Stimulated activated CD4-positive, alpha-beta T cell treated with anti-CD3 and anti-CD28 coated beads, Interleukin-4, amount 100 ng/mL, for 24 hours (primary cell): ENCODE measurements at regions not wholly inside any gene's neighbourhood (a gene's known extent, or its start where the extent isn't known, plus 50 kb on each side); places are given as distances from the start of the nearest gene placed in this dataset.
"Not testable (repeated sequence)": the region's sequence is repeated elsewhere in the genome, so short reads cannot be mapped to it uniquely, and the experiment has no call there.

Experiments used
- DNase-seq: peaks from one replicate; pipeline ENCODE4 v3.0.0-alpha.2; 2020

GRCh38 chr5:39946356-39947045 lies 521.7 kb upstream of the DAB2 start:
- DNase-seq = no peak

DNA sequence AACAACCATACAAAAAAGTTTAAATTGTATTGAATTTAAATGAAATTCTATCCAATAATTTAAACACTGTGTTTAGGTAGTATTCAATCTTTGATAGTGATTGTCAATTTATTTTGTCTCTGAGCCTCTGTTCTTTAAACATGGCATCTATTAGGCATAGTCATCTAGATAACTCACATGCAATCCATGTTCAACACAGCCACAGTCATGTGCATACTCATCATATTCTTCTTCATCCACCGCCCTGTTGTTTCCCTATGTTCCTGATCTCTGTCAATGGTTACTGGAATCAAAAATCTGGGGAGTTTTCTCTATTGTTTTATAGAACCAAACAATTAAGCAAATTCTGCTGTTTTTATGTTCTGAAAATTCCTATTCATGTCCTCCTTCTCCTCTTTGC lies 521.1 kb upstream of the DAB2 start:
- DNase-seq = no peak

DNA sequence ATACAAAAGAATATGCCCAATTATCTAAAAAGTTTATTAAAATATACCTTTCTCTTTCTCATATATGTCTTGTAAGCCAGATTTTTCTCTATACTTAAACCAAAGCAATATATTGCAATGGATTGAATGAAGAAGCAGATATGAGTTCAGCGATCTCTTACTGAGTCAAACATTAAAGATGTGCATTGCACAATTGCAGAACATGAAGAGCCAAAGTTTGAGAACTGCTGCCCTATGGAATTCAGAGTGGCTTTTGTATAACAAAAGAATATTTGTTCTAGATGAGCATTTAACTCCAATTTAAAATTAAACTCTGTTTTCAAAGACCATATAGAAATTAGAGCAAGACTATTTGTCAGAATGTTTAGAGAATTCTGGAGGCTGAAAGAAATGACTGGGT lies 519.0 kb upstream of the DAB2 start:
- no peak for DNase-seq

GRCh38 chr5:39942606-39943005 lies 517.8 kb upstream of the DAB2 start:
- no peak for DNase-seq

- DNase-seq = no peak
Observed at GRCh38 chr5:39941416-39941815, 516.6 kb upstream of the DAB2 start.

GRCh38 chr5:39934830-39935229 lies 510.1 kb upstream of the DAB2 start:
- DNase-seq = no peak

DNA sequence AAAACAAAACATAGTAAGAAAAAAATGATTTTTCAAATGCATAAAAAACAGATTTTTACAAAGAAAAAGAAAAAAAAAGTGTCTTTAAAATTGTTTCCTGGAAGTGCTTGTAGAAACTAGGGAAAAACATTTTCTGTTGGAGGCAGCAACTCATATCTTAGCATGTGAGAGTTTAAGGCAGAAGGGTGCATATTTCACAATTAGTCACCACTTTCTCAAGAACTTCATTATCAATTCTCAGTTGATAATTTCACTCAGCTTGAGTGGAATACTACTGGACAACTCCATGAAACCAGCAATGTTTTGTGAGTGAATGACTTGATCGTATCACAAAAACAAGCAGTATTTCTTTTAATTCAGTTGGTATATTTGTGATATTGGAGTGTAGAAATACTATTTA lies 508.3 kb upstream of the DAB2 start:
- no peak for DNase-seq

GRCh38 chr5:39928709-39929108 lies 503.9 kb upstream of the DAB2 start:
- DNase-seq = no peak

DNA sequence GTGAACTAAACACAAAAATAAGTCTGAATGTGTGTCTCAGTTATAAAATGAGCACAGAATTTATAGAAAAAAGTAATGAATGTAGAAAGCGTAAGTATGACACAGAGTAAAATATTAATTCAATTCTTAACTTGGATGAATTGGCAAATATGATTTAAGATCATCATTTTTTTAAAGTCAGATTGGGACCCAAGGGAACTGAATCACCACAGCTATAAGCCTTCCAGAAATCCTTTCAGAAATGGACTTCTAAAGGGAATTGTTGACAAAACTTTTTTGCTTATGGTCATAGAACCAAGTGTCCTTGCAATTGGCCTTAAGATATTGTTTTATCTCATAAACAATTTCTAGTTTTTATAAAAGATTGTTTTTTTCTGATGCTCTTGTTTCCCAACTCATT lies 495.1 kb upstream of the DAB2 start:
- DNase-seq = no peak

- no peak for DNase-seq
Observed at GRCh38 chr5:39912906-39913305, 488.1 kb upstream of the DAB2 start.

- DNase-seq = not testable (repeated sequence)
Observed at GRCh38 chr5:39907267-39907951, 482.6 kb upstream of the DAB2 start.

- DNase-seq = no peak
Observed at GRCh38 chr5:39906146-39906545, 481.4 kb upstream of the DAB2 start.

DNA sequence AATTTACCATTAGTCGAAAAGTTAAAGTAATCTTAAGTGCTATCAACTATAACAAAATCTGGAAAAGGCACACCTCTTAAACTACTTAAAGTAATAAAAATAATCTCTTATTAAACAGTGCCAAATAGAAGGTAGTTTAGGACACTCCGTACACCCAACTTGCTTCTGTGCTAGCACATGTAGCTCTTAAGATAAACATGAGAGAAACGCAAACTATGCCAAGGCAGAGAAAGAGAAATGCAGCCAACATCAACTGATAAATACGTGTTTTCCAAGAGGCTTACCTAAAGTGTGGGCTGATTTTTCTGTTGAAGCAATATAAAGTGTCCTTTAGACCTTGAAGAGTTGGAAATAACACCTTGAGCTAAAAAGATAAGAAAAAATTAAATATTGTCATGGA lies 480.6 kb upstream of the DAB2 start:
- no peak for DNase-seq

DNA sequence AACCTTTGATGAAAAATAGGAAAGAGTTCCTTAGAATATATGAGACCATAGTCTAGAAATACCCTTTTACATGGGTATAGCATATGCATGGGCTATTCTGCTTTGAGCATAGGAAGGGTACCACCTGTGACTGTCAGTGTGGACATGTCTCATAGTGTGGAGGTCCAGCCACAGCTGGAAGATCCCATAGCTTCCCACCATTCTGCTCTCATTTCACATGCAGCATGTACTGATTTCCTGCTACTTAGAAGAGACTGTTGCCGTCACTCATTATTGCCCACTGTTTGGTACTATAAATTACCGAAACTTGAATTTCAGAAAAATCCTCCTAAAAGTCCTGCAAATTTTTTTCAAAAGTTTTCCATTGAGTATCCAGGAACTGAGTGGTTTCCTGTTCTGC lies 477.8 kb upstream of the DAB2 start:
- DNase-seq = no peak

- DNase-seq = no peak
Observed at GRCh38 chr5:39898731-39899130, 474.0 kb upstream of the DAB2 start.

DNA sequence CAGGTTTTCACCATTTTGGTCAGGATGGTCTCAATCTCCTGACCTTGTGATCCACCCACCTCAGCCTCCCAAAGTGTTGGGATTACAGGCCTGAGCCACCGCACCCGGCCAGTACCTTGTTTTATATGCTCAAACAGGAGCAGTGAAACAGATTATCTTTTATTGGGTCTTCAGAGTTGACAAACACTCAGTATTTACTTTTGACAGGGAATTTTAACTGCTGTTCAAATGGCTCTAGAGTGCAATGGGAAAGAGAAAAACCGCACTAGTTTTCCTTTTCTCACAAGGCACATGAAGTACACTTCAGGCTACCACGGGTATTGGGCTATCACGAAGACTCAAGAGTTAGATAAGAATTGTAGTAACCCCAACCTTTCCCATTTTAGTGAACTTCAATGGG lies 471.9 kb upstream of the DAB2 start:
- DNase-seq = no peak

DNA sequence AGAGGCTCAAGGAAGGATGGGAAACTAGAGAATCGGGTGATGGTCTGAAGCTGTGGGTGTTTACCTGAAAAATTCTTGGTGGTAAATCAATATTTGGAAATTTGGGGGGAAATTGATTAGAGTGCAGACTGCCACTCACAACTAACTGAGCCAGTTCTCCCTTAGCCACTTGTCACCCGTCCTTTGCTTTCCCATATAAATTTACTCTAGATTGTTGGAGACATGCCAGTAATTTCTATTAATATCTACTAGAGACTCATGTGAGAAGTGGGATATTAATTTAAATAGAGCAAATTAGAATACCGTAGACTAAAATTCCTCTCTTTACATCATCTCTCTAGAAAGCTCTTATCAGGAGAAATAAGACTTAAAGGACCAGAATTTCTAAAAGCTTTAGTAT lies 471.3 kb upstream of the DAB2 start:
- no peak for DNase-seq

DNA sequence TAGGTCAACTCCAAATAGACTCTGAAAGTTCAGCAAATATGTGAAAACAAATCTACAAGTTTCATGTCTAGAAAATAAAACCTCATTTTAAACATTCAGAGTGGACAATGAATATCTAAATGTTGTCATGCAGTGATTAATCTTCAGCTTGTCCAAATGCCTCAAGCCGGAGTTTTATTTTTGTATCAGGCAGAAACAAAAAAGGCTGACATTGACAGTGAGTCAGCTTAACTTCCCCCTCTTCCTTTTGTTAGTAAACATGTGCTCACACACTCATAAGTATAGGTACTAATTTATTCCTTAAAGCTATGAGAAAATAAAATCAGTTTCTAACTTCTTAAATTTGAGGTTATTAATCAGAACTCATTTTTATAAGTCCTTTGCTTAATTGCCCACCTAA lies 467.9 kb upstream of the DAB2 start:
- no peak for DNase-seq

DNA sequence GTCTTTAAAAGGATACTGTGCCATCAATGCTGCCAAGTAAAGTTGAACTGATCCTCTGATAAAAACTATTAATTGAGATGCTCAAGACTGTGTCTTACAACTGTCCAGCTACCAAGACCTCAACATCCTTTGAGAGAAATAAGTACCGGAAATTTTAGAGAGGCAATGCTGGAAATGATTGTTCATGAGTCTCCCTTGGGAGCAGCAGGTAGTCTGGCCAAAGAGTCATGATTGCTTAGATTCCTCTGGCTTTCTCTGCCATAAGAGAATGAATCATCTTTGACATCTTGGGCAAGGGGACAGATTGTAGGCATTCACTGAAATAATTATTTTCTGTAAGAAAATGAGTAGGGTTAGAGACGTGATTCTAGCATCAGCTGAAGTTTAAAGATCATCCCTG lies 466.6 kb upstream of the DAB2 start:
- DNase-seq = no peak

GRCh38 chr5:39880985-39881384 lies 456.2 kb upstream of the DAB2 start:
- DNase-seq = no peak

DNA sequence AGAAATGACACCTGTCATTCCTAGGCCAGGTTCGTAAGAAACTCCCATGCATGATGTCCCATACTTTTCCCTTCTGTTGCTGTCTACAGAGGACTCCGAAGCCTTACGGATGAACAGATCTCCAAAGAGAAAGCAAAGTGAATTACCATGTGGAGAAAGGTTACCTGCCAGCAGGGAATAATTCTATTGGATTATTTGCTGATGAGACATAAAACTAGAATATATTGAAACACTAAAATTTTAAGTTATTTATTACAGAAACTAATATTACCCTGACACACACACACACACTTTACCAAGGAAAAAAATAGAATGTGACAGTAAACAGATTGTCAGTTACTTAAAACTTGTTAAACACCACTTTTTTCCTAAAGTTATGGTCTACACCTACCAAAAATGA lies 452.7 kb upstream of the DAB2 start:
- DNase-seq = no peak

GRCh38 chr5:39876146-39876545 lies 451.4 kb upstream of the DAB2 start:
- DNase-seq = no peak

DNA sequence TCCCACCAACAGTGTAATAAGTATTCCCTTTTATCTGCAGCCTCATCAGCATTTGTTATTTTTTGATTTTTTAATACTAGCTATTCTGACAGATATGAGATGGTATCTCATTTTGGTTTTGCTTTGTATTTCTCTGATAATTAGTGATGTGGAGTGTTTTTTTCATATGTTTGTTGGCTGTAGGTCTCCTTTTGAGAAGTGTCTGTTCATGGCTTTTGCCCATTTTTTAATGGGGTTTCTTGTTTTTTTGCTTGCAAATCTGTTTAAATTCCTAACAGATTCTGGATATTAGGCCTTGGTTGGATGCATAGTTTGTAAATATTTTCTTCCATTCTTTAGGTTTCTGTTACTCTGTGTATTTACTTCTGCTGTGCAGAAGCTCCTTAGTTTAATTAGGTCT lies 445.4 kb upstream of the DAB2 start:
- DNase-seq = no peak

GRCh38 chr5:39869396-39869795 lies 444.6 kb upstream of the DAB2 start:
- no peak for DNase-seq

- no peak for DNase-seq
Observed at GRCh38 chr5:39867923-39868322, 443.1 kb upstream of the DAB2 start.
